Lower lobe of right lung (tissue), 2 donors: ENCODE measurements at regions not wholly inside any gene's neighbourhood (a gene's known extent, or its start where the extent isn't known, plus 50 kb on each side); places are given as distances from the start of the nearest gene placed in this dataset.

Source experiments
- ATAC-seq, 2 donors: fragments of 200-7000 bp; cut with Tn5 transposase; one replicate each; pipeline ENCODE4 v1.9.1; 2020 to 2022; ENCODE audit warnings: mild to moderate bottlenecking in 2 of 2, moderate library complexity in 2 of 2
- DNase-seq: peaks from one replicate; pipeline ENCODE4 v3.0.0-alpha.2; 2020
- H3K27ac ChIP-seq: fragments of 200-600 bp; one replicate; pipeline ENCODE4 v1.8.0; 2022
- H3K27me3 ChIP-seq: fragments of 200-600 bp; one replicate; pipeline ENCODE4 v1.8.0; 2022; ENCODE audit warnings: low read depth
- H3K36me3 ChIP-seq: fragments of 200-600 bp; one replicate; pipeline ENCODE4 v1.8.0; 2022; ENCODE audit warnings: mild to moderate bottlenecking
- H3K4me1 ChIP-seq: fragments of 200-600 bp; one replicate; pipeline ENCODE4 v1.8.0; 2022
- H3K4me3 ChIP-seq: fragments of 200-600 bp; one replicate; pipeline ENCODE4 v1.8.0; 2022; ENCODE audit warnings: mild to moderate bottlenecking
- H3K9me3 ChIP-seq: fragments of 200-600 bp; one replicate; pipeline ENCODE4 v1.8.0; 2022
- intact Hi-C: fragments of 100-400 bp; cut with DNase I; formaldehyde crosslinking; loops from one replicate; pipeline ENCODE4 v1.11.0; 2022
- TF ChIP-seq, protein P1 (sequence below): fragments of 200-600 bp; IDR thresholded peaks from one replicate; pipeline ENCODE4 v1.8.0; 2022; ENCODE audit warnings: antibody characterized with exemption, mild to moderate bottlenecking
- donor health status: DM: no; HTN: yes; CAD: no; lungs with severe emphysema.

DNA sequence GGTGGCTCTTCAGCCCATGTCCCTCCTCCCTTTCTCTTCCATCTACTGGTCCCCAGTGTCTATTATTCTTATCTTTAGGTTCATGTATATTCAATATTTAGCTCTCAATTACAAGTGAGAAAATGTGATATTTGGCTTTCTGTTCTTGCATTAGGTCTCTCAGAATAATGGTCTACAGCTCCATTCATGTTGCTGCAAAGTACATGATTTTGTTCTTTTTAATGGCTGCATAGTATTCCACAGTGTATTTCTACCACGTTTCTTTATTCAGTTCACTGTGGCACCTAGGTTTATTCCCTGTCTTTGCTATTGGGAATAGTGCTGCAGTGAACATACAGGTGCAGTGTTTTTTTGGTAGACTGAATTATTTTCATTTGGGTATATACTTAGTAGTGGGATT is 1308.8 kb downstream of the EFNA5 start:
- H3K4me1 ChIP-seq = no peaks in the 10 kb centered on the region
- H3K4me3 ChIP-seq = no peak overlapping the region
- TF ChIP-seq, protein P1, sequence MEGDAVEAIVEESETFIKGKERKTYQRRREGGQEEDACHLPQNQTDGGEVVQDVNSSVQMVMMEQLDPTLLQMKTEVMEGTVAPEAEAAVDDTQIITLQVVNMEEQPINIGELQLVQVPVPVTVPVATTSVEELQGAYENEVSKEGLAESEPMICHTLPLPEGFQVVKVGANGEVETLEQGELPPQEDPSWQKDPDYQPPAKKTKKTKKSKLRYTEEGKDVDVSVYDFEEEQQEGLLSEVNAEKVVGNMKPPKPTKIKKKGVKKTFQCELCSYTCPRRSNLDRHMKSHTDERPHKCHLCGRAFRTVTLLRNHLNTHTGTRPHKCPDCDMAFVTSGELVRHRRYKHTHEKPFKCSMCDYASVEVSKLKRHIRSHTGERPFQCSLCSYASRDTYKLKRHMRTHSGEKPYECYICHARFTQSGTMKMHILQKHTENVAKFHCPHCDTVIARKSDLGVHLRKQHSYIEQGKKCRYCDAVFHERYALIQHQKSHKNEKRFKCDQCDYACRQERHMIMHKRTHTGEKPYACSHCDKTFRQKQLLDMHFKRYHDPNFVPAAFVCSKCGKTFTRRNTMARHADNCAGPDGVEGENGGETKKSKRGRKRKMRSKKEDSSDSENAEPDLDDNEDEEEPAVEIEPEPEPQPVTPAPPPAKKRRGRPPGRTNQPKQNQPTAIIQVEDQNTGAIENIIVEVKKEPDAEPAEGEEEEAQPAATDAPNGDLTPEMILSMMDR = no peak
- DNase-seq = no peak
- no peaks in the 10 kb centered on the region for H3K27me3 ChIP-seq
- H3K27ac ChIP-seq = no peak overlapping the region
- ATAC-seq = no peak
- no peaks in the 10 kb centered on the region for H3K9me3 ChIP-seq
- H3K36me3 ChIP-seq = no peaks in the 10 kb centered on the region
- intact Hi-C loops = no loop called here

DNA sequence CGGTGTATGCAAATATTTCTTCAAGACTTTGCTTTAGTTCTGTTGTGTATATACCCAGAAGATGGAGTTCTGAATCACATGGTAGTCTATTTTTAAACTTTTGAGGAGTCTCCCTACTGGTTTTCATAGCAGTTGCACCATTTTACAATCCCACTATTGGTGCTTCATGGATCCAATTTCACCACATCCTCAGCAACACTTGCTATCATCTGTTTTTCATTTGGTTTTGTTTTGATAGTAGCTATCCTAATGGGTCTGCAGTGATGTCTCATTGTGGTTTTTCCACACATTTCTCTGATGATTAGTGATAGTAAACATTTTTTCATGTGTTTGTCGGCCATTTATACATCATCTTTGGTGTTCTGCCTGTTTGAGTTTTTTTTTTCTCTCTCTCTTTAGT is 1339.3 kb downstream of the EFNA5 start:
- no peak overlapping the region for H3K4me3 ChIP-seq
- no peaks in the 10 kb centered on the region for H3K27me3 ChIP-seq
- ATAC-seq (no peak), DNase-seq (no peak)
- no peaks in the 10 kb centered on the region for H3K4me1 ChIP-seq
- intact Hi-C loops = no loop called here
- TF ChIP-seq, protein P1 = no peak
- no peaks in the 10 kb centered on the region for H3K9me3 ChIP-seq
- H3K27ac ChIP-seq = no peak overlapping the region
- no peaks in the 10 kb centered on the region for H3K36me3 ChIP-seq

DNA sequence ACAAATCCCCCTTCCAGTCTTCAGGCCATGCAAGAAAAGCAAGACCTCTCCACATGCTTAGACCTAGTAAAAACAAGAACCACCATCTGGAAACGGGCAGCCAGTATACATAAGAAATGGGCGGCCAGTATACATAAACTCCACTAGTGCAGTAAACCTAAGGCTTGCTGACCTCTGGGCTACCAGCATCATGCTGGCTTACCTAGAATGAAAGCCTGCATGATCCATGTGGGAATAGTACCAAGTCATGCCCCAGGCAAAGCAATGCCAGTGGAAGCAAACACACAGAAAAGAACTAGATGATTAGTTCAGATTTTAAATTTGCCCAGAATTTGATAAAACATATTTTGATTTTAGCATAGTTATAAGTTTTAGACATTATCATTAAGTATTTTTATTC is 1346.4 kb downstream of the EFNA5 start:
- intact Hi-C loops = no loop called here
- Histone ChIP-seq H3K27me3 (no peaks in the 10 kb centered on the region), H3K27ac (no peak overlapping the region), H3K36me3 (no peaks in the 10 kb centered on the region), H3K4me3 (no peak overlapping the region), H3K9me3 (no peaks in the 10 kb centered on the region), H3K4me1 (no peaks in the 10 kb centered on the region)
- TF ChIP-seq, protein P1 = no peak
- ATAC-seq = no peak
- DNase-seq = no peak

DNA sequence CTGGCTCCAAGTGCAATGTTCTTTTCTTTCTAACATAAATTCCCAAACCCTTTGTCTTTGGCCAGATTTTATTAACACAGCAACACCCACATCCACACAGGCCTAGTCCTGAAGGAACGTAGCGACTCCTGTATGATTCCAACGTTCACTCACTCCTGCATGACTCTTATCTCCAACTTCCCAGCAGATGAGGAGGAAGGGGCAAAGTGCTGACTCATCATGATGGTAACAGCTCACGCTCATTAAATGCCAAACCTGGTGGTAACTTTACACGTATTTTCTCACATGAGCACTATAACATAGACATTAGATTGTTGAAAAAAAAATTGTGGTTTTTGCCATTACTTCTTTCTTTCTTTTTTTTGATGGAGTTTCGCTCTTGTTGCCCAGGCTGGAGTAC is 1349.5 kb downstream of the EFNA5 start:
- no peak overlapping the region for H3K4me3 ChIP-seq
- no peaks in the 10 kb centered on the region for H3K4me1 ChIP-seq
- intact Hi-C loops = no loop called here
- TF ChIP-seq, protein P1 = no peak
- no peak overlapping the region for H3K27ac ChIP-seq
- no peak for DNase-seq
- no peaks in the 10 kb centered on the region for H3K36me3 ChIP-seq
- no peaks in the 10 kb centered on the region for H3K9me3 ChIP-seq
- no peaks in the 10 kb centered on the region for H3K27me3 ChIP-seq
- no peak for ATAC-seq

DNA sequence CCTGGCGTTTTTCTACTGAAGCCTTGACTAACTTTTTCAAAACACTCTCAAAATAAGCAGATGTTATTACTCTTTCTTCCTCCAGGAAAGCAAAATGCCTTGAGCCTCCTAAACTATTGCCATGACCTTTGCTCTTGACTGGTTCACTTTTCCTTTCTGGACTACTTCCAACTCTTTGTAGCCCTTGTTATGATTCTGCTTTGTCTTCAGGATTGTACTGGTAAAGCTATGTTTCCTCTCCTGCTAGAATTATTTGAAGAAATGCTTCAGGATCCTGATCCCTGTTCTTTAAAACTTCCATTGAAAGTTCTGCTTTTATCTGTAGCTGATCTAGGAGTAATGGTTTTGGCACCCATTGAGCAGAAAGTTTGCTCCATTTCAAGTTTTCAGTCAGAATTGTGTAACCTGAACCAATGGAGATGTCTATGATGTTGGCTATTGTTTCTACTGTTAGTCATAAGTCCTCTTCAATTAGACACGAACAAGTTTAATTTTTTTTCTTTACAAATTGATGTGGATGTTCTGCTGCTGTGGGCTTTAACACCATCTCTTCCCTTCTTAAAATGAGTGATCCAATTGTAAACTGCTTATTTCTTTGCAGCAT is 1356.4 kb downstream of the EFNA5 start:
- no peaks in the 10 kb centered on the region for H3K9me3 ChIP-seq
- DNase-seq (no peak), ATAC-seq (no peak)
- H3K4me1 ChIP-seq = no peaks in the 10 kb centered on the region
- H3K27ac ChIP-seq = no peak overlapping the region
- H3K4me3 ChIP-seq = no peak overlapping the region
- H3K36me3 ChIP-seq = no peaks in the 10 kb centered on the region
- H3K27me3 ChIP-seq = no peaks in the 10 kb centered on the region
- TF ChIP-seq, protein P1 = no peak
- intact Hi-C loops = no loop called here

DNA sequence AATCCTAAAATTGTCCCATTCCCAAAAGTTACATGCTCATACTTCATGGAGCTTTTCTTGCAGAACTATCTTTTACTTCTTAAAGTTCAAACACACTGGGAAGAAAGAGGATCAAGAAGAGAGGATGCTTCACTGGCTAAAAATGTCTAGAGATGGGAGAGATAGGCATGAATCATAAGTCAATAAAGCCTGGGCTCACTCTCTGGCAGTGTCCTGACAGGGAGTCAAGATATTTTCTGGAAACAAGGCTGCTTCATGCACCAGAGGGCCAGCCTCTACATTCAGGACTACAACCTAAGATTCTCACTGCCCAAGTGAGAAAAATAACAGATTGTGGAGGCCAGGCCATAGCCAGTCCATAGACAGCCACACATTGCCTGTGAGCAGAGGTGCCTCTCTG is 1358.4 kb downstream of the EFNA5 start:
- no peak overlapping the region for H3K27ac ChIP-seq
- no peak overlapping the region for H3K4me3 ChIP-seq
- DNase-seq (no peak), ATAC-seq (no peak)
- H3K9me3 ChIP-seq = no peaks in the 10 kb centered on the region
- no peaks in the 10 kb centered on the region for H3K4me1 ChIP-seq
- no peaks in the 10 kb centered on the region for H3K36me3 ChIP-seq
- H3K27me3 ChIP-seq = no peaks in the 10 kb centered on the region
- TF ChIP-seq, protein P1 = no peak
- intact Hi-C loops = no loop called here
